ENCODE measurements at regions not wholly inside any gene's neighbourhood (a gene's known extent, or its start where the extent isn't known, plus 50 kb on each side); places are given as distances from the start of the nearest gene placed in this dataset.

DNA sequence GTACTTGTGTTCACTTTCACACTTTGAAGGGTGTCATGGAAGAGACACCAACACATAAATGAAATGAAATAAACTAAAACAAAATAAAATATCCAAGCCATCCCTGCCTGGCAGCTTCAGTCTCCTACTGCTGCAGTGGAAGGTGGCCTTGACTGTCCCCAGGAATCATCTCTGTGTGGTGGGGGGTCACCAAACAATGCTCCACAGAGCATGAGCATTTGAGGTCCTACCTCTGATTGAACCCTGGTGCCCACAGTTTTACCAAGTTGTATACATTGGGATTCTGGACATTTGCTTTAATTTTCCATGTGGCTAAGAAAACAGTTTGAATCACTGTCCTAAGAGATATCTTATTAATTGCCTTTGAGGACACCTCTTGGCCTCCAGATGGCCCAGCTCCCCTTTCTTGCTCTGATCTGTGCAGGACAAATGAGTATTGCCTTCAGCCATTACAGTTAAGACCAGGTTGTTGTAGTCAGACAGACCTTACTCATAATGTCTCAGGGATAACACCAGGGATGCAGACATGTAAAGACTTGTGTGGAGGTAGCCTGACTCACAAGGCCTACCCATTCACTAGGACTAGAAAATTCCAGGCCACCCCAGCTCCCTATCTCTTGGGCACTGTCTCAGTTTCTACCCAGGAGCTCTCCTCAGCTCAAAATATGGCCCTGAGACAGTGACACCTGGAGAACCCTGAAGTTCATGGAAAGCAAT, 195.0 kb downstream of the MYCN start:
- no peaks in the 10 kb centered on the region for H3K9me3 ChIP-seq (ENCODE audit: insufficient read depth, low read length)
- H3K9ac ChIP-seq (ENCODE audit: insufficient read length, low read depth), result no peak overlapping the region
- no peaks in the 10 kb centered on the region for H3K4me1 ChIP-seq (ENCODE audit: insufficient read depth, insufficient read length)
- H3K27me3 ChIP-seq (ENCODE audit: insufficient read depth, insufficient read length), result no peaks in the 10 kb centered on the region
- no peak for DNase-seq (ENCODE audit: low read depth, low spot score)
- no peak overlapping the region for H3K4me3 ChIP-seq (ENCODE audit: insufficient read length, low read depth)
- no peak for TF ChIP-seq YY1 (IDR thresholded peaks at IDR 0.05; ENCODE audit: insufficient read depth, insufficient read length)
- TF ChIP-seq ZNF274 (IDR thresholded peaks at IDR 0.05; ENCODE audit: low read depth, low read length), result no peak
- no peak for TF ChIP-seq SUZ12 (IDR thresholded peaks at IDR 0.05; ENCODE audit: extremely low read depth, insufficient read depth, insufficient read length)
- no peaks in the 10 kb centered on the region for H3K36me3 ChIP-seq (ENCODE audit: insufficient read depth, insufficient read length, low read length)

DNA sequence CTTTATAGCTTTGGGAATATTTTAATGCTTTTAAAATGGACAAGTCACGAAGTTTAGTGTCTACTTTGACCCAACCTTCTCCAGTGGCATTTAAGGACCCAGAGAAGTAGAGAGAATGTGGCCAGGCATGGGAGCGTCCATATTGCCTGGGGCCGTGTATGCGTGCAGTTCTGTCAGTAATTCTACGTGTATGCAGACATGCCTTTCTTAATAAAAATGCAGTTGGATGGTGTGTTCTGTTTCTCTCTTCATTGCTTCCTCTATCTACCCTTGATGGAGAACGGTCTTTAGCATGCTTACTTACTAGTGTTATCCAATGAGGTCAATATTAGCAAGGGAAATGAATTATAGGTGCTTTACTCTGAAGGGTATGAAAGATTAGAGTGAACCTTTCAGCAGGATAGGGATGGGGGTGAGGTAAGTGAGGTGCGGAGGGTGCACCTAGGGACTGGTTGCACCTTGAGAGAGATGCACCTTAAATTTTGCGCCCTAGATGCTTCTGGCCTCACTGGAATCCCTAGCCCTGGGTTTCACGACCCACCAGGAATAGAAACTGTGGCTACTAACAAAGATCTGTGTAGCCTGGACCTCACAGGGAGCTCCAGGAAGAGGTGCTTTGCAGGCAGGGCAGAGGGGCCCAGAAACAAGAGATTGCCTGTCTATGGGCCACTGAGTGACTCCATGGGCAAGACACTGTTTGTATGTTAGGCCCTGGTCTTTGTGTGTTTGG, 194.3 kb downstream of the MYCN start:
- TF ChIP-seq YY1 (IDR thresholded peaks at IDR 0.05; ENCODE audit: insufficient read depth, insufficient read length) (no peak), ZNF274 (IDR thresholded peaks at IDR 0.05; ENCODE audit: low read depth, low read length) (no peak), SUZ12 (IDR thresholded peaks at IDR 0.05; ENCODE audit: extremely low read depth, insufficient read depth, insufficient read length) (no peak)
- Histone ChIP-seq H3K9ac (ENCODE audit: insufficient read length, low read depth) (no peak overlapping the region), H3K4me1 (ENCODE audit: insufficient read depth, insufficient read length) (no peaks in the 10 kb centered on the region)

DNA sequence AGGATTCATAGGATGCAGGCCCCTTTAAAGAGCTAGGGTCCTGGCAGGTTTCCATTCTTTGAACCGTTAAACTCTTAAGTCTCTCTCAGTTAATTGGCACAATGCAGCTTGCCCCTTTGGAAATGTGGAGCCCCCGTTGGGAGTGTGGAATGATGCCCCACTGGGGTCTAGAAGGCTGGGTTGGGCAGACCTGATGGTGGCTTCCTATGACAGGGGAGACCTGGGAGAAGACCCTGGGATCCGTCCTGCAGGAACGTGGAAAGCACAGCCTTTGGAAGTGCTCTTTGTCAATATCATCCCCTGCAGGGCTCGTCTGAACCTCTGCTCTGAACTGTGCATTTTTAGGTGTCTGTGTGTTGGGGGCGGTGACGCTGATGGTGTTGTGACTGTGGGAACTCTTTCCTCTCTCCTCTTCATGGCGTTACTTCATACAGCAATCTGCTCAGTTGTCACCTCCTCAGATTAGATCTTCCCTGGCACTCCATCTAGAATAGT, 190.6 kb downstream of the MYCN start:
- Histone ChIP-seq H3K36me3 (ENCODE audit: insufficient read depth, insufficient read length, low read length) (no peaks in the 10 kb centered on the region), H3K9ac (ENCODE audit: insufficient read length, low read depth) (no peak overlapping the region), H3K4me1 (ENCODE audit: insufficient read depth, insufficient read length) (peaks cover 3% of the 10 kb centered on the region), H3K9me3 (ENCODE audit: insufficient read depth, low read length) (no peaks in the 10 kb centered on the region), H3K27me3 (ENCODE audit: insufficient read depth, insufficient read length) (no peaks in the 10 kb centered on the region), H3K4me3 (ENCODE audit: insufficient read length, low read depth) (no peak overlapping the region)
- TF ChIP-seq ZNF274 (IDR thresholded peaks at IDR 0.05; ENCODE audit: low read depth, low read length) (no peak), YY1 (IDR thresholded peaks at IDR 0.05; ENCODE audit: insufficient read depth, insufficient read length) (no peak), SUZ12 (IDR thresholded peaks at IDR 0.05; ENCODE audit: extremely low read depth, insufficient read depth, insufficient read length) (no peak)
- no peak for DNase-seq (ENCODE audit: low read depth, low spot score)

More for the DNA sequence above, 194.3 kb downstream of the MYCN start:
- no peak for DNase-seq (ENCODE audit: low read depth, low spot score)
- H3K36me3 ChIP-seq (ENCODE audit: insufficient read depth, insufficient read length, low read length), result no peaks in the 10 kb centered on the region
- no peaks in the 10 kb centered on the region for H3K27me3 ChIP-seq (ENCODE audit: insufficient read depth, insufficient read length)
- H3K4me3 ChIP-seq (ENCODE audit: insufficient read length, low read depth), result no peak overlapping the region
- no peaks in the 10 kb centered on the region for H3K9me3 ChIP-seq (ENCODE audit: insufficient read depth, low read length)

DNA sequence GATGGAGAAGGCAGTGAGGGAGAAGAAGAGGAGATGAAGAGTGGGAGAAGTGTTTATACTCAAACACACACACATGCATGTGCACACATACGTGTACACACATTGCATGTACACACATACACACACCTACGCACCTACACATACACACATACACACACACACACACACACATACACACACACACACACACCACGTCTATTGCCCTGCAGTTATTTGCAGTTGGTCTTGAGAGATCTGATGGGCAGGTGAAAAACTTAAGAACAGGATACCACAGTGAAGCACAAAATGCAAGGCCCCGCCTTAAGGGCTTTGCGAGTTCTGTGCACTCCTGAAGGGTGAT, 190.2 kb downstream of the MYCN start:
- Histone ChIP-seq H3K9me3 (ENCODE audit: insufficient read depth, low read length) (no peaks in the 10 kb centered on the region), H3K4me3 (ENCODE audit: insufficient read length, low read depth) (no peak overlapping the region), H3K27me3 (ENCODE audit: insufficient read depth, insufficient read length) (no peaks in the 10 kb centered on the region)

DNA sequence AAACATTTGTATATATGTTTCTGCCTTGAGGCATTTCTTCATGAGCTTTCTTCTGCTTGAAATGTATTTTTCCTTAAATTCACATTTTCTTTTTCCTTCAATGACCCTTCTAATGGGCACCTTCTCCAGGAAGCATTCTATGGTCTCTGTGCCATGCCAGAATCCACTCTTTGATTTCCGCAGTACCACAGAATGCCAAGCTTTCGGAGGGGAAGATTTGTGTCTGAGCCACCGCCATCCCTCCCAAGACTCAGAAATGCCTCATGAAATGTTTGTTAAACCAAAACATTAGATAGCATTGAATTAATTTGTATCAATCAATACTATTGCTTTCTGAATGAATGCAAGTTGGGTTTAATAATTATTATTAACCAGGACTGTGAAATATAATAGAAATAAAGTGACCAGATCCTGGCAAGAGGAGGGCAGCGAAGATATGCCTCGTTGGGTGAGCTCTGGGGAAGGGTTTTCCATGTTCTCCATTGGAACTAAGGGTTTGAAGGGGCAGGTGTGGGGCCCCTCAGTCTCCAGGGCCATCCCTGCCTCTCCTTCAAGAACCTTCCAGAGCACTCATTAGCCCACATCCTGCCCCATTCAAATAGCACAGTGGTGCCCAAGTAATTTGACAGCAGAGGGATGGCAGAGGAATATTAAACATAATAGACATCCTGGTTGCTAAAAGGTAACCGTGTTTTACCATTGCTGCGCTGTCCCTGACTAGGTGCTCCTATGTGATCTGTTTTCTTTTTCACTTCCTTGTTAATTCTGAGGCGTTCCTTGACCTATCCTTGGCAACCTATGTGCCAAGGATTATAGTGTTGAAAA, 189.6 kb downstream of the MYCN start:
- no peak for TF ChIP-seq ZNF274 (IDR thresholded peaks at IDR 0.05; ENCODE audit: low read depth, low read length)
- no peak for TF ChIP-seq SUZ12 (IDR thresholded peaks at IDR 0.05; ENCODE audit: extremely low read depth, insufficient read depth, insufficient read length)
- TF ChIP-seq YY1 (IDR thresholded peaks at IDR 0.05; ENCODE audit: insufficient read depth, insufficient read length), result no peak
- no peak overlapping the region for H3K4me3 ChIP-seq (ENCODE audit: insufficient read length, low read depth)
- no peaks in the 10 kb centered on the region for H3K27me3 ChIP-seq (ENCODE audit: insufficient read depth, insufficient read length)
- no peak overlapping the region for H3K9ac ChIP-seq (ENCODE audit: insufficient read length, low read depth)
- H3K9me3 ChIP-seq (ENCODE audit: insufficient read depth, low read length), result no peaks in the 10 kb centered on the region
- peaks cover 3% of the 10 kb centered on the region for H3K4me1 ChIP-seq (ENCODE audit: insufficient read depth, insufficient read length)
- no peak for DNase-seq (ENCODE audit: low read depth, low spot score)
- H3K36me3 ChIP-seq (ENCODE audit: insufficient read depth, insufficient read length, low read length), result no peaks in the 10 kb centered on the region

More for the DNA sequence above, 190.2 kb downstream of the MYCN start:
- peaks cover 3% of the 10 kb centered on the region for H3K4me1 ChIP-seq (ENCODE audit: insufficient read depth, insufficient read length)
- DNase-seq (ENCODE audit: low read depth, low spot score), result no peak
- no peaks in the 10 kb centered on the region for H3K36me3 ChIP-seq (ENCODE audit: insufficient read depth, insufficient read length, low read length)
- H3K9ac ChIP-seq (ENCODE audit: insufficient read length, low read depth), result no peak overlapping the region
- TF ChIP-seq SUZ12 (IDR thresholded peaks at IDR 0.05; ENCODE audit: extremely low read depth, insufficient read depth, insufficient read length) (no peak), YY1 (IDR thresholded peaks at IDR 0.05; ENCODE audit: insufficient read depth, insufficient read length) (no peak)

DNA sequence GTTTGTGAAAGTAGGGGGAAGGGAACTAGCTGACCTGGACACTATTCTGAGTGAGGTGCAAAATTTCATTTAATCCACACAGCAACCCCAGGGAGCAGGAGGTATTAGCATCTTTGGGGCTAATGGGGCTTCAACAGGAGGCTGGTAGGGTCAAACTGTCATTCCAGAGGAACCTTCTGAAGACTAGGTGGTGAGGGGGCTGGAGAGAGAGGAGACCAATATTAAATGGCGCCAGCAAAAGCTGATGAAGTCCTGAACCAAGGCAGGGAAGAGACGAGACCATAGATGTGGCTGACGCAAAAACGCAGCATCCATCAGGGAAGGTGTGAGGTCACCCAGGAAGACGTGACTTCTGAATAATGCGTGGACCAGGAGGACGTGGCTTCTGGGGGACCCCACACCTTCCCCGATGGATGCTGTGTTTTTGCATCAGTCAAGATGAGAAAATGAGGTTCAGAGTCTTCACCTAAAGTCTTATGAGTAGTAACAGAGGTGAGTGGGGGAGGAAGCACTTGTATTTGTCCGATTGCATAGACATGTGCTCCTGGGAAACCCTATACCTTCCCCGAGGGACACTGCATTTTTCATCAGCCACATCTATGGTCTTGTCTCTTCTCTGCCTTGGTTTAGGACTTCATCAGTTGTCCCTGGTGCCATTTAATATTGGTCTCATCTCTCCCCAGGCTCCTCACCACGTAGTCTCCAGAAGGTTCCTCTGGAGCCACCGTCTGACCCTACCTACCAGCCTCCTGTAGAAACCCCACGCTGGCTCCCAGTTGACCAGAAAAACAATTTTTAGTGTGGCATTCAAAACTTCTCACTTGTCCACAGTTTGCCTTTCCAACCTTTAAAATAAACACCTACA, 188.6 kb downstream of the MYCN start:
- H3K4me1 ChIP-seq (ENCODE audit: insufficient read depth, insufficient read length), result peaks cover 3% of the 10 kb centered on the region
- no peaks in the 10 kb centered on the region for H3K36me3 ChIP-seq (ENCODE audit: insufficient read depth, insufficient read length, low read length)
- no peak overlapping the region for H3K9ac ChIP-seq (ENCODE audit: insufficient read length, low read depth)
- no peaks in the 10 kb centered on the region for H3K27me3 ChIP-seq (ENCODE audit: insufficient read depth, insufficient read length)
- H3K9me3 ChIP-seq (ENCODE audit: insufficient read depth, low read length), result no peaks in the 10 kb centered on the region
- no peak for DNase-seq (ENCODE audit: low read depth, low spot score)
- TF ChIP-seq ZNF274 (IDR thresholded peaks at IDR 0.05; ENCODE audit: low read depth, low read length) (no peak), YY1 (IDR thresholded peaks at IDR 0.05; ENCODE audit: insufficient read depth, insufficient read length) (no peak), SUZ12 (IDR thresholded peaks at IDR 0.05; ENCODE audit: extremely low read depth, insufficient read depth, insufficient read length) (no peak)
- no peak overlapping the region for H3K4me3 ChIP-seq (ENCODE audit: insufficient read length, low read depth)
